NT2/D1 (cell line): ENCODE measurements at regions not wholly inside any gene's neighbourhood (a gene's known extent, or its start where the extent isn't known, plus 50 kb on each side); places are given as distances from the start of the nearest gene placed in this dataset.

Experiments used
- DNase-seq: peaks from one replicate; pipeline ENCODE4 v3.0.0-alpha.2; 2011; ENCODE audit warnings: low read depth, low spot score
- H3K27me3 ChIP-seq: 2 replicates; pipeline ENCODE4 v1.6.0; 2011; ENCODE audit warnings: mild to moderate bottlenecking; ENCODE audit not compliant: insufficient read length, insufficient read depth
- H3K36me3 ChIP-seq: 2 replicates; pipeline ENCODE4 v1.6.1; 2011; ENCODE audit warnings: mild to moderate bottlenecking, low read length, mixed read lengths; ENCODE audit not compliant: insufficient read depth, insufficient read length
- H3K4me1 ChIP-seq: 2 replicates; pipeline ENCODE4 v1.5.1; 2011; ENCODE audit not compliant: insufficient read depth, insufficient read length
- H3K4me3 ChIP-seq: 2 replicates; pipeline ENCODE4 v1.5.1; 2011; ENCODE audit warnings: low read depth; ENCODE audit not compliant: insufficient read length
- H3K9ac ChIP-seq: 2 replicates; pipeline ENCODE4 v1.6.0; 2011; ENCODE audit warnings: low read depth; ENCODE audit not compliant: insufficient read length
- H3K9me3 ChIP-seq: 2 replicates; pipeline ENCODE4 v1.5.1; 2011; ENCODE audit warnings: mild to moderate bottlenecking, low read length; ENCODE audit not compliant: insufficient read depth
- SUZ12 ChIP-seq: IDR thresholded peaks from 2 replicates; pipeline ENCODE4 v1.6.1; 2011; ENCODE audit not compliant: insufficient read length, insufficient read depth; ENCODE audit errors: extremely low read depth
- YY1 ChIP-seq: IDR thresholded peaks from 2 replicates; pipeline ENCODE4 v1.6.1; 2011; ENCODE audit not compliant: insufficient read length, insufficient read depth
- ZNF274 ChIP-seq: IDR thresholded peaks from 2 replicates; pipeline ENCODE4 v1.6.1; 2011; ENCODE audit warnings: mild to moderate bottlenecking, low read depth, low read length

DNA sequence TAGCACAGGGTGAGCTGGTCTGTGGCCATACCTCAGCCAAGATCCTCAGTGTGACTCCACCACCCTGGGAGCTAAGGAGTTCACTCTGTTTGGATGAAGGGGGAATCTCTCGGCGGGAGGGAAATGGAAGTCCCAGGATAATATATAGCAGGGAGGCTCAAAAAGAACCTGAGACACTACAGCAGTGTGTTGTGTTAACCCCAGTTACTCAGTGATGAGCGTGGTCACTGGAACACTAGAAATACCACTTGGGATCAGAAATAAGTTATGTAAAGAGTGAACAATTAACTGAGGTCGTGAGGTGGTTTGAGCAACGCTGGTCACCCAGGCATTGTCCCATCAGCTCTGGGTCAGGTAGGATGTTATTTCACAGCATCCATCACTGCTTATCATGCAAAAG, 59.3 kb upstream of the ADAMTS16 start:
- Histone ChIP-seq H3K4me3 (no peak overlapping the region), H3K27me3 (no peaks in the 10 kb centered on the region), H3K9ac (no peak overlapping the region), H3K9me3 (no peaks in the 10 kb centered on the region), H3K36me3 (no peaks in the 10 kb centered on the region), H3K4me1 (no peaks in the 10 kb centered on the region)
- TF ChIP-seq YY1: no peak
- TF ChIP-seq ZNF274: no peak
- no peak for TF ChIP-seq SUZ12
- no peak for DNase-seq

DNA sequence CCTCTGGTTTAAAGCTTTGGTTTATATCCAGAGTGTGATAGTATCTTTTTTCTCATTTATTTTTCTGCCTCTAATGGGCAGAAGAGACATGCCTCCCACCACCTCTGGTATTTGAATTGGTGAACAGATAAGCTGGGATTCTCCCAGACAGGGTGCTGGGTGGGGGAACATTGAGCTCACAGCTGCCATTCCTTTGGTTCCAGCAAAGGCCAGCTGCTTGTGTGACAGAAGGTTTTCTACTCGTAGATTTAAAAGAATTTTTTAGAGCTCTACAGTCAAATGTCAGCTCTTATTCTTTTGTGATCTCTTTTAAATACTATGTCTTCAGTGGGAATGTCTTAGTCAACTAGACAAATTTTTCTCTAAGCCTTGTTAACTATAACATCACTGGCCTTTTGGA, 54.7 kb upstream of the ADAMTS16 start:
- Histone ChIP-seq H3K4me1 (no peaks in the 10 kb centered on the region), H3K4me3 (no peak overlapping the region), H3K27me3 (no peaks in the 10 kb centered on the region), H3K9ac (no peak overlapping the region), H3K9me3 (no peaks in the 10 kb centered on the region), H3K36me3 (no peaks in the 10 kb centered on the region)
- no peak for DNase-seq
- TF ChIP-seq SUZ12 (no peak), ZNF274 (no peak), YY1 (no peak)

DNA sequence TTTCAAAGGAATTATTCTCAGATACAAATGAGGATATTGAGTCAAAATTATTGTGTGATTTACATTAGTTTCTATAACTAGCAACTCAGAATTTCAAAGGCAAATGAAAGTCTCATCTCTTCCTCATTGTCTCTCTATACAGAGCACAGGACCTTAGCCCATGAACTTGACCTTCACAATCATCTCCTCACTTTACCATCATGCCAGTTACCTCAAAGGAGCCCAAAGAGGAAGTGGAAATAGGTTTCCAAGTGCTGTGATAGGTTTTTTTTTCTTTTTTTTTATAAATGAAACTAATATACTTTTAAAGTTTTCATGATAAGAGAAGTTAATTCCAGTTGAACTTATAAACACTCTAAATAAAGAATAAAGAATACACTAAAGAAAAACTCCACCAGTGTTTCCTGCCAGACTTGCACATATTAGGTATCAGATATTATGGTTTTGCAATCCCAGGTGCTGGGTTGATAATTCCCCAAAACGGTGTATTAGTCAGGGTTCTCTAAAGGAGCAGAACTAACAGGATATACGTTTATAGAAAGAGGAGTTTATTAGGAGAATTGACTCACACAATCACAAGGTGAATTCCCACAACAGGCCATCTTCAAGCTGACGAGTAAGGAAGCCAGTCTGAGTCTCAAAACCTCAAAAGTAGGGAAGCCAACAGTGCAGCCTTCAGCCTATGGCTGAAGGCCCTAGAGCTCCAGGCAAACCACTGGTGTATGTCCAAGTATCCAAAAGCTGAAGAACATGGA, 50.1 kb upstream of the ADAMTS16 start:
- no peaks in the 10 kb centered on the region for H3K4me1 ChIP-seq
- no peaks in the 10 kb centered on the region for H3K27me3 ChIP-seq
- no peak overlapping the region for H3K9ac ChIP-seq
- no peaks in the 10 kb centered on the region for H3K9me3 ChIP-seq
- no peaks in the 10 kb centered on the region for H3K36me3 ChIP-seq
- H3K4me3 ChIP-seq: no peak overlapping the region
- no peak for DNase-seq
- no peak for TF ChIP-seq YY1
- no peak for TF ChIP-seq ZNF274
- TF ChIP-seq SUZ12: no peak
